M059J (cell line): ENCODE measurements at regions not wholly inside any gene's neighbourhood (a gene's known extent, or its start where the extent isn't known, plus 50 kb on each side); places are given as distances from the start of the nearest gene placed in this dataset.
A peak's percentile ranks its signal among the peaks of the same experiment; 100 is the strongest.

Experiments used
- DNase-seq: peaks from one replicate; pipeline ENCODE4 v3.0.0-alpha.2; 2012; ENCODE audit warnings: low read depth

- DNase-seq = no peak
These were observed 77.7 kb upstream of the RGMA start for GRCh38 chr15:93166675-93167074.

GRCh38 chr15:93165734-93166470 lies 76.9 kb upstream of the RGMA start:
- DNase-seq = no peak

- DNase-seq = no peak
These were observed 75.4 kb upstream of the RGMA start for GRCh38 chr15:93164409-93164808.

- DNase-seq = no peak
These were observed 73.5 kb upstream of the RGMA start for GRCh38 chr15:93162560-93162959.

GRCh38 chr15:93159930-93160329 lies 70.9 kb upstream of the RGMA start:
- DNase-seq = no peak

GRCh38 chr15:93158097-93158900 lies 69.3 kb upstream of the RGMA start:
- no peak for DNase-seq

- no peak for DNase-seq
These were observed 65.7 kb upstream of the RGMA start for GRCh38 chr15:93154666-93155065.

- DNase-seq = no peak
These were observed 63.9 kb upstream of the RGMA start for GRCh38 chr15:93152951-93153350.

GRCh38 chr15:93152360-93152759 lies 63.3 kb upstream of the RGMA start:
- DNase-seq = no peak

GRCh38 chr15:93150910-93151881 lies 62.2 kb upstream of the RGMA start:
- DNase-seq = peak; percentile 10

GRCh38 chr15:93146601-93147000 lies 57.6 kb upstream of the RGMA start:
- no peak for DNase-seq

- no peak for DNase-seq
These were observed 57.2 kb upstream of the RGMA start for GRCh38 chr15:93146196-93146595.

- DNase-seq = no peak
These were observed 55.6 kb upstream of the RGMA start for GRCh38 chr15:93144463-93145236.

GRCh38 chr15:93143186-93143585 lies 54.2 kb upstream of the RGMA start:
- no peak for DNase-seq

GRCh38 chr15:93141371-93141794 lies 52.4 kb upstream of the RGMA start:
- DNase-seq = no peak

GRCh38 chr15:93139436-93139835 lies 50.4 kb upstream of the RGMA start:
- no peak for DNase-seq

GRCh38 chr15:93138681-93139250 lies 49.8 kb upstream of the RGMA start:
- no peak for DNase-seq
